ENCODE measurements at regions not wholly inside any gene's neighbourhood (a gene's known extent, or its start where the extent isn't known, plus 50 kb on each side); places are given as distances from the start of the nearest gene placed in this dataset.

GRCh38 chr3:54042259-54042823, 80.0 kb upstream of the CACNA2D3 start:
- TF ChIP-seq CTCF (conservative IDR thresholded peaks at IDR 0.05 in 1 of 2, IDR thresholded peaks at IDR 0.05 in 1 of 2; ENCODE audit: extremely low read depth in 1 of 2, insufficient read depth in 1 of 2, low read depth in 1 of 2, low read length in 2 of 2), result no peak
- no peak for TF ChIP-seq EZH2 (IDR thresholded peaks at IDR 0.05; ENCODE audit: borderline replicate concordance, low read length)

All from mammary epithelial cell (primary cell).